Psoas muscle (tissue), 7 donors: ENCODE measurements at regions not wholly inside any gene's neighbourhood (a gene's known extent, or its start where the extent isn't known, plus 50 kb on each side); places are given as distances from the start of the nearest gene placed in this dataset.

Source experiments
- ATAC-seq, 4 donors: fragments of 200-7000 bp; cut with Tn5 transposase; one replicate each; pipeline ENCODE4 v1.9.1; 2020; ENCODE audit warnings: moderate library complexity in 3 of 4, mild to moderate bottlenecking in 2 of 4
- DNase-seq, 2 donors: peaks; one replicate each; pipeline ENCODE4 v3.0.0-alpha.2; 2020
- H3K27ac ChIP-seq: fragments of 200-600 bp; one replicate; pipeline ENCODE4 v1.8.0; 2022
- H3K27me3 ChIP-seq, 3 donors: fragments of 200-600 bp in 1 of 3; one replicate each; pipeline versions ENCODE4 v1.6.1 to v1.8.0; 2013 to 2022; ENCODE audit warnings: low read length in 2 of 3, mild to moderate bottlenecking in 2 of 3, moderate library complexity in 1 of 3; ENCODE audit not compliant: insufficient read depth in 3 of 3
- H3K36me3 ChIP-seq, 2 donors: fragments of 200-600 bp in 1 of 2; one replicate each; pipeline versions ENCODE4 v1.6.1 to v1.8.0; 2013 to 2022; ENCODE audit warnings: low read depth in 1 of 2, mild to moderate bottlenecking in 1 of 2, moderate library complexity in 1 of 2; ENCODE audit not compliant: insufficient read depth in 1 of 2
- H3K4me1 ChIP-seq: fragments of 200-600 bp; one replicate; pipeline ENCODE4 v1.8.0; 2022
- H3K4me3 ChIP-seq: fragments of 200-600 bp; one replicate; pipeline ENCODE4 v1.8.0; 2022; ENCODE audit warnings: mild to moderate bottlenecking
- H3K9me3 ChIP-seq: fragments of 200-600 bp; one replicate; pipeline ENCODE4 v1.8.0; 2022
- WGBS, 3 donors: extraction: QIAGEN DNeasy Blood & Tissue Kit; methylation state at CpG; one replicate each; pipeline versions ENCODE4 v1.1.6 to v1.1.7; 2013; 5-methylcytosine and 5-hydroxymethylcytosine counted together
- intact Hi-C, 2 donors: fragments of 100-400 bp; cut with DNase I; formaldehyde crosslinking; loops; one replicate each; pipeline versions ENCODE4 v1.11.0 to v1.14.2; 2022
- TF ChIP-seq, protein P1 (sequence below): fragments of 200-600 bp; IDR thresholded peaks from one replicate; pipeline ENCODE4 v1.8.0; 2022; ENCODE audit warnings: antibody characterized with exemption
- donor health status: healthy with polysubstance abuse.
- donor health status: DM: no; HTN: no; CAD: no; lungs with moderate emphysema.
- donor health status: Bipolar disorder and iron deficiency.
- donor health status: healthy.
- donor health status: DM: yes; HTN: yes; CAD: no.
- donor health status: DM: no; HTN: no; CAD: no.
- donor health status: DM: yes; HTN: yes; CAD: no.

DNA sequence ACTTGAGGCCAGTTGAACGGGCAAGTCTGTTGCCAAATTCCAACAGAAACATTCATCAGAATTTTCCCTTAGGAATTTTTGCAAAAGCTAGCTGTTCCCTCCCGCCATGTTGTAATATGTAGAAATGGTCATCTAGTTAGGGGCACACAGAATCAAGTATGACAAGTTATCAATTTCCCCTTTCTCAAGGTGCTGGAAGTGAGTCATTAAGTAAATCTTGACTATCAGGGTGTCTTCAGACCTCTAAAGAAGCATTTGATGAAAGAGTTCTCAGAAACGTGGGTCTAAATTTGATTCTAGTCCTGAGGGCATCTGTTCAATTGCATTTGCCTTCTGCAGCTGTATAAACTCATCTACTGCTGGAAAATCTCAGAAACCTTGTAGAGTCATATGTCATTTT is 123.4 kb upstream of the FRMD4B start:
- ATAC-seq (no peak), DNase-seq (no peak)
- intact Hi-C loops = no loop called here
- TF ChIP-seq, protein P1, sequence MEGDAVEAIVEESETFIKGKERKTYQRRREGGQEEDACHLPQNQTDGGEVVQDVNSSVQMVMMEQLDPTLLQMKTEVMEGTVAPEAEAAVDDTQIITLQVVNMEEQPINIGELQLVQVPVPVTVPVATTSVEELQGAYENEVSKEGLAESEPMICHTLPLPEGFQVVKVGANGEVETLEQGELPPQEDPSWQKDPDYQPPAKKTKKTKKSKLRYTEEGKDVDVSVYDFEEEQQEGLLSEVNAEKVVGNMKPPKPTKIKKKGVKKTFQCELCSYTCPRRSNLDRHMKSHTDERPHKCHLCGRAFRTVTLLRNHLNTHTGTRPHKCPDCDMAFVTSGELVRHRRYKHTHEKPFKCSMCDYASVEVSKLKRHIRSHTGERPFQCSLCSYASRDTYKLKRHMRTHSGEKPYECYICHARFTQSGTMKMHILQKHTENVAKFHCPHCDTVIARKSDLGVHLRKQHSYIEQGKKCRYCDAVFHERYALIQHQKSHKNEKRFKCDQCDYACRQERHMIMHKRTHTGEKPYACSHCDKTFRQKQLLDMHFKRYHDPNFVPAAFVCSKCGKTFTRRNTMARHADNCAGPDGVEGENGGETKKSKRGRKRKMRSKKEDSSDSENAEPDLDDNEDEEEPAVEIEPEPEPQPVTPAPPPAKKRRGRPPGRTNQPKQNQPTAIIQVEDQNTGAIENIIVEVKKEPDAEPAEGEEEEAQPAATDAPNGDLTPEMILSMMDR = no peak
- Histone ChIP-seq H3K4me3 (no peak overlapping the region), H3K4me1 (no peaks in the 10 kb centered on the region), H3K27me3 (no peaks in the 10 kb centered on the region), H3K9me3 (peaks cover 6% of the 10 kb centered on the region), H3K36me3 (no peaks in the 10 kb centered on the region), H3K27ac (no peak overlapping the region)
- WGBS, 3 donors = 64 to 72% (median 72%) methylated on average over 3 of the region's 3 CpGs

- Histone ChIP-seq H3K27me3 (no peaks in the 10 kb centered on the region), H3K36me3 (no peaks in the 10 kb centered on the region), H3K4me1 (no peaks in the 10 kb centered on the region), H3K9me3 (no peaks in the 10 kb centered on the region), H3K4me3 (no peak overlapping the region), H3K27ac (no peak overlapping the region)
- WGBS, 3 donors = 43 to 50% (median 43%) methylated on average over 7 of the region's 7 CpGs
- intact Hi-C loops = no loop called here
- DNase-seq (no peak), ATAC-seq (no peak)
- TF ChIP-seq, protein P1 = no peak
Measured at GRCh38 chr3:69505770-69506407, 120.0 kb upstream of the FRMD4B start.

GRCh38 chr3:69504232-69504631 is 118.3 kb upstream of the FRMD4B start:
- no peaks in the 10 kb centered on the region for H3K27me3 ChIP-seq
- intact Hi-C loops = no loop called here
- H3K4me3 ChIP-seq = no peak overlapping the region
- H3K4me1 ChIP-seq = no peaks in the 10 kb centered on the region
- no peak for DNase-seq
- TF ChIP-seq, protein P1 = no peak
- H3K9me3 ChIP-seq = no peaks in the 10 kb centered on the region
- 59 to 72% (median 67%) methylated on average over 3 of the region's 3 CpGs for whole genome bisulfite sequencing, 3 donors
- no peak overlapping the region for H3K27ac ChIP-seq
- H3K36me3 ChIP-seq = no peaks in the 10 kb centered on the region
- ATAC-seq = no peak

DNA sequence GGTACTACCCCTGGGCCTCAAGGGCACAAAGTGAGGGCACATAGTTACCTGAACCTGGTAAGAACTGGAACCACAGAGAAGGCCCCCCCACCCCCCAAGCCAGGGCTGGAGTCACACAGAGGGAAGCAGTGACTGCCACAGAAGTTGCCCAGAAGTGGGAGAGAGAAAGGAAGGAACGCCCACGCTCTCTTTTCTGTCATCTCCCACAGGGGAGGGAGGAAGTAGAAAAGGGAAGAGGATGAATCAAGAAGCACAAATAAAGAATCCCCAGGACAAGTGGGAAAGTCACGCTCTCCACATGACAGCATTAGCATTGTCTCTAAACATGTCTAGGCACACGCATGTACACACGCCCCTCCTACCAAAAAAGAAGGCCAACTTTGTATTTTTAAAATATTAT is 114.7 kb upstream of the FRMD4B start:
- DNase-seq = no peak
- TF ChIP-seq, protein P1 = no peak
- Histone ChIP-seq H3K36me3 (no peaks in the 10 kb centered on the region), H3K4me3 (no peak overlapping the region), H3K27ac (no peak overlapping the region), H3K27me3 (no peaks in the 10 kb centered on the region), H3K9me3 (no peaks in the 10 kb centered on the region), H3K4me1 (no peaks in the 10 kb centered on the region)
- WGBS, 3 donors = 79 to 85% (median 83%) methylated on average over 5 of the region's 5 CpGs
- no peak for ATAC-seq
- intact Hi-C loops = no loop called here

GRCh38 chr3:69499899-69500421 is 114.1 kb upstream of the FRMD4B start:
- Histone ChIP-seq H3K4me1 (no peaks in the 10 kb centered on the region), H3K9me3 (no peaks in the 10 kb centered on the region), H3K27me3 (no peaks in the 10 kb centered on the region), H3K4me3 (no peak overlapping the region), H3K36me3 (no peaks in the 10 kb centered on the region), H3K27ac (no peak overlapping the region)
- WGBS, 3 donors = 34 to 45% (median 39%) methylated on average over 9 of the region's 9 CpGs
- TF ChIP-seq, protein P1 = no peak
- DNase-seq (peak; percentile 48 to 64), ATAC-seq (peak in 1 of 4 donors; percentile 50)
- intact Hi-C loops = no loop called here
